ENCODE measurements at regions not wholly inside any gene's neighbourhood (a gene's known extent, or its start where the extent isn't known, plus 50 kb on each side); places are given as distances from the start of the nearest gene placed in this dataset.

GRCh38 chr19:31146546-31147183 lies 202.6 kb downstream of the TSHZ3 start:
- TF ChIP-seq CTCF (IDR thresholded peaks at IDR 0.05; ENCODE audit: unreplicated experiment) = no peak
- H3K27me3 Mint-ChIP-seq (ENCODE audit: low read depth) = peaks cover 11% of the 10 kb centered on the region

GRCh38 chr19:31146015-31146414 lies 203.2 kb downstream of the TSHZ3 start:
- Mint-ChIP-seq H3K4me3 (no peak overlapping the region), H3K27me3 (ENCODE audit: low read depth) (peaks cover 9% of the 10 kb centered on the region), H3K9me3 (no peaks in the 10 kb centered on the region), H3K36me3 (no peaks in the 10 kb centered on the region), H3K27ac (no peak overlapping the region), H3K4me1 (peaks cover 11% of the 10 kb centered on the region)
- no peak for DNase-seq (ENCODE audit: low spot score in 2 of 2, unreplicated experiment in 2 of 2)
- no peak for TF ChIP-seq CTCF (IDR thresholded peaks at IDR 0.05; ENCODE audit: unreplicated experiment)

More at GRCh38 chr19:31146546-31147183, 202.6 kb downstream of the TSHZ3 start:
- peaks cover 11% of the 10 kb centered on the region for H3K4me1 Mint-ChIP-seq
- H3K4me3 Mint-ChIP-seq = no peak overlapping the region
- H3K9me3 Mint-ChIP-seq = no peaks in the 10 kb centered on the region
- H3K27ac Mint-ChIP-seq = no peak overlapping the region
- no peak for DNase-seq (ENCODE audit: low spot score in 2 of 2, unreplicated experiment in 2 of 2)
- H3K36me3 Mint-ChIP-seq = no peaks in the 10 kb centered on the region

GRCh38 chr19:31145007-31145406 lies 204.2 kb downstream of the TSHZ3 start:
- no peak overlapping the region for H3K4me3 Mint-ChIP-seq
- DNase-seq (ENCODE audit: low spot score in 2 of 2, unreplicated experiment in 2 of 2) = no peak
- peaks cover 11% of the 10 kb centered on the region for H3K4me1 Mint-ChIP-seq
- H3K36me3 Mint-ChIP-seq = no peaks in the 10 kb centered on the region
- no peak overlapping the region for H3K27ac Mint-ChIP-seq
- TF ChIP-seq CTCF (IDR thresholded peaks at IDR 0.05; ENCODE audit: unreplicated experiment) = no peak
- H3K27me3 Mint-ChIP-seq (ENCODE audit: low read depth) = peaks cover 9% of the 10 kb centered on the region
- no peaks in the 10 kb centered on the region for H3K9me3 Mint-ChIP-seq

GRCh38 chr19:31144075-31144870 lies 205.0 kb downstream of the TSHZ3 start:
- Mint-ChIP-seq H3K36me3 (no peaks in the 10 kb centered on the region), H3K27ac (no peak overlapping the region), H3K27me3 (ENCODE audit: low read depth) (peaks cover 7% of the 10 kb centered on the region), H3K4me3 (no peak overlapping the region), H3K4me1 (peaks cover 15% of the 10 kb centered on the region), H3K9me3 (no peaks in the 10 kb centered on the region)
- DNase-seq (ENCODE audit: low spot score in 2 of 2, unreplicated experiment in 2 of 2) = no peak
- TF ChIP-seq CTCF (IDR thresholded peaks at IDR 0.05; ENCODE audit: unreplicated experiment) = no peak

- no peak overlapping the region for H3K4me3 Mint-ChIP-seq
- DNase-seq (ENCODE audit: low spot score in 2 of 2, unreplicated experiment in 2 of 2) = no peak
- peaks cover 9% of the 10 kb centered on the region for H3K27me3 Mint-ChIP-seq (ENCODE audit: low read depth)
- no peaks in the 10 kb centered on the region for H3K36me3 Mint-ChIP-seq
- peaks cover 15% of the 10 kb centered on the region for H3K4me1 Mint-ChIP-seq
- H3K27ac Mint-ChIP-seq = no peak overlapping the region
- no peaks in the 10 kb centered on the region for H3K9me3 Mint-ChIP-seq
- no peak for TF ChIP-seq CTCF (IDR thresholded peaks at IDR 0.05; ENCODE audit: unreplicated experiment)
Observed at GRCh38 chr19:31141301-31141700, 207.9 kb downstream of the TSHZ3 start.

Data from mesothelial cell of epicardium (in vitro differentiated cells).